ENCODE measurements at regions not wholly inside any gene's neighbourhood (a gene's known extent, or its start where the extent isn't known, plus 50 kb on each side); places are given as distances from the start of the nearest gene placed in this dataset.

DNA sequence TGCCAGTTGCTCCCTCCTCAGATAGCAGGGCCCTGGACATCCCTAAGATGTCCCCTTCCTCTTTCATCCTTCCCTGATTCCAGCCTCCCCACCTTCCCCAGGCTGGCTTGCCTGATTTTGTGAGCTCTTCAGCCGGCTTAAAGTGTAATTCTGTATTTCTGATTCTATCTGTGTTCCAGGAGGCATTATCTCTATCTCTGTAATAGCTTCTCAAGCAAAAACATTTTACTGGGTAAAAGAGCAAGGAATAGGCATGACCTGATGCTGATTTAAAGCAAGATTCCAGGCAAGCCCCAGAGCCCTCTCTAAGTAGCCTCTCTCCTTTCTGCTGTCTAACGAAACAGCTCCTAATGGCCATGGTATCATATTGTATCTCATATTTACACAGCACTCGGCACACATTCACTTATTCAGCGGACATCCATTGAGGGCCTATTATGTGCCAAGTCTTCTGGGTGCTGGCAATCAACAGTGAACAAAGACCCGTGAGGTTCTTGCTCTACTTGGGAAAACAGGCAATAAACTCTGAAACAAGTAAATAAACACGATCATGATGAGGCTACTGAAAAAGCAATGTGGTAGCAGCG is 100.9 kb upstream of the MSX2 start:
- ChIA-PET CTCF (interaction anchor here (0.7 kb wide), 1 partner anchor 9 kb away, joined by 3 read pairs; no protein-coding TSS in a partner anchor), POLR2A (no interaction called here)
- in situ Hi-C loops (cut with HindIII; ENCODE audit: low pct_unique_long_range_greater_than_20kb, low sequenced_read_pairs) = no loop called here

DNA sequence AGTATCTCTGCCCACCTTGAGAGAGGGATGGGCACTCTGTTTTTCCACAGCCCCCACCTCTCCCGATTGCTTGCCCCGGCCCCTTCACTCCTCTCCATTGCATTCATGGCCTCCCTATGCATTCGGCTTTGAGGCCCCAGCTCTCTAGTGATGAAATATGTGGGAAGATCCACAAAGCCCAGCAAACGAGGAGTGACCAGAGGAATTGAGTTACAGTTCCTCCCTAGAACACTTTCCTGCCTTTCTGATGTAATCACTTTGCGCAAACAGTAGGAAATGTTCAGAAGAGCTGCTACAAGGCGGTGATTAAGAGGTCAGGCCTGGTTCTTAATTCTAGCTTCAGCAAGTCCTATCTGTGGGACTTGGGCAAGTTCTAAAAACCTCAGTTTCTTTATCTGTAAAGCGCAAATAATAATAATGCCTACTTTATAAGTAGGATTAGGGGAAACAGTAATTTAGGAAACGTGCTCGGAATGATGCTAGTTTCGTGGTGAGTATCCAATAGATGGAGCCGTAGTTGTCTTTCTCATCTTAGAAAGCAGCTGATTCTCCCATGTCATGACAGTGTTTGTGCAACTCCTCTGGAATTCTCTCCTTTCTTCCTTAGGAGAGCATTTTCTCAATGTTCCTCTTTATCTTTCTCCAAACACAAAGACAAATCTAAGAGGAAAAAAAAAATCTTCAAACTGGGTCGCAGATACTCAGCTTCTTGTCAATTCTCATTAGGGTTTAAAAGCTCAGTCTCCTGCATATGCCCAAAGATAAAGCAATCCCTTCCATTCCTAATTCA is 99.5 kb upstream of the MSX2 start:
- Histone ChIP-seq H3K4me3 (ENCODE audit: low read depth in 2 of 2, low read length in 2 of 2) (no peak overlapping the region), H3K9me3 (ENCODE audit: control insufficient read depth, insufficient read depth, low read depth, low read length) (no peaks in the 10 kb centered on the region), H3K4me1 (ENCODE audit: control insufficient read depth, insufficient read depth, low read length) (no peaks in the 10 kb centered on the region), H3K27me3 (ENCODE audit: control insufficient read depth, insufficient read depth, low read length) (no peaks in the 10 kb centered on the region), H3K36me3 (ENCODE audit: control insufficient read depth, insufficient read depth, low read length) (no peaks in the 10 kb centered on the region), H3K27ac (ENCODE audit: low read length) (no peak overlapping the region)
- ChIA-PET POLR2A (interaction anchor here (0.7 kb wide), 1 partner anchor 515 kb away, joined by 3 read pairs; no protein-coding TSS in a partner anchor), CTCF (interaction anchor here (0.6 to 0.7 kb wide), 2 partner anchors 75 to 121 kb away, joined by 3 to 6 read pairs; no protein-coding TSS in a partner anchor)
- intact Hi-C loops (cut with micrococcal nuclease; ENCODE audit: unreplicated experiment) = no loop called here
- TF ChIP-seq, protein P1, sequence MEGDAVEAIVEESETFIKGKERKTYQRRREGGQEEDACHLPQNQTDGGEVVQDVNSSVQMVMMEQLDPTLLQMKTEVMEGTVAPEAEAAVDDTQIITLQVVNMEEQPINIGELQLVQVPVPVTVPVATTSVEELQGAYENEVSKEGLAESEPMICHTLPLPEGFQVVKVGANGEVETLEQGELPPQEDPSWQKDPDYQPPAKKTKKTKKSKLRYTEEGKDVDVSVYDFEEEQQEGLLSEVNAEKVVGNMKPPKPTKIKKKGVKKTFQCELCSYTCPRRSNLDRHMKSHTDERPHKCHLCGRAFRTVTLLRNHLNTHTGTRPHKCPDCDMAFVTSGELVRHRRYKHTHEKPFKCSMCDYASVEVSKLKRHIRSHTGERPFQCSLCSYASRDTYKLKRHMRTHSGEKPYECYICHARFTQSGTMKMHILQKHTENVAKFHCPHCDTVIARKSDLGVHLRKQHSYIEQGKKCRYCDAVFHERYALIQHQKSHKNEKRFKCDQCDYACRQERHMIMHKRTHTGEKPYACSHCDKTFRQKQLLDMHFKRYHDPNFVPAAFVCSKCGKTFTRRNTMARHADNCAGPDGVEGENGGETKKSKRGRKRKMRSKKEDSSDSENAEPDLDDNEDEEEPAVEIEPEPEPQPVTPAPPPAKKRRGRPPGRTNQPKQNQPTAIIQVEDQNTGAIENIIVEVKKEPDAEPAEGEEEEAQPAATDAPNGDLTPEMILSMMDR (IDR thresholded peaks at IDR 0.05) = no peak
- TF ChIP-seq, protein P2, sequence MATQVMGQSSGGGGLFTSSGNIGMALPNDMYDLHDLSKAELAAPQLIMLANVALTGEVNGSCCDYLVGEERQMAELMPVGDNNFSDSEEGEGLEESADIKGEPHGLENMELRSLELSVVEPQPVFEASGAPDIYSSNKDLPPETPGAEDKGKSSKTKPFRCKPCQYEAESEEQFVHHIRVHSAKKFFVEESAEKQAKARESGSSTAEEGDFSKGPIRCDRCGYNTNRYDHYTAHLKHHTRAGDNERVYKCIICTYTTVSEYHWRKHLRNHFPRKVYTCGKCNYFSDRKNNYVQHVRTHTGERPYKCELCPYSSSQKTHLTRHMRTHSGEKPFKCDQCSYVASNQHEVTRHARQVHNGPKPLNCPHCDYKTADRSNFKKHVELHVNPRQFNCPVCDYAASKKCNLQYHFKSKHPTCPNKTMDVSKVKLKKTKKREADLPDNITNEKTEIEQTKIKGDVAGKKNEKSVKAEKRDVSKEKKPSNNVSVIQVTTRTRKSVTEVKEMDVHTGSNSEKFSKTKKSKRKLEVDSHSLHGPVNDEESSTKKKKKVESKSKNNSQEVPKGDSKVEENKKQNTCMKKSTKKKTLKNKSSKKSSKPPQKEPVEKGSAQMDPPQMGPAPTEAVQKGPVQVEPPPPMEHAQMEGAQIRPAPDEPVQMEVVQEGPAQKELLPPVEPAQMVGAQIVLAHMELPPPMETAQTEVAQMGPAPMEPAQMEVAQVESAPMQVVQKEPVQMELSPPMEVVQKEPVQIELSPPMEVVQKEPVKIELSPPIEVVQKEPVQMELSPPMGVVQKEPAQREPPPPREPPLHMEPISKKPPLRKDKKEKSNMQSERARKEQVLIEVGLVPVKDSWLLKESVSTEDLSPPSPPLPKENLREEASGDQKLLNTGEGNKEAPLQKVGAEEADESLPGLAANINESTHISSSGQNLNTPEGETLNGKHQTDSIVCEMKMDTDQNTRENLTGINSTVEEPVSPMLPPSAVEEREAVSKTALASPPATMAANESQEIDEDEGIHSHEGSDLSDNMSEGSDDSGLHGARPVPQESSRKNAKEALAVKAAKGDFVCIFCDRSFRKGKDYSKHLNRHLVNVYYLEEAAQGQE (IDR thresholded peaks at IDR 0.05; ENCODE audit: insufficient read depth in 1 of 2, low read depth in 2 of 2, low read length in 1 of 2) = no peak
- TF ChIP-seq SIN3A (IDR thresholded peaks at IDR 0.05; ENCODE audit: borderline replicate concordance, insufficient read depth, low read depth, low read length) = no peak
- no peak for TF ChIP-seq POLR2AphosphoS5 (IDR thresholded peaks at IDR 0.05; ENCODE audit: low read depth, low read length)
- no peak for TF ChIP-seq TCF7L2 (IDR thresholded peaks at IDR 0.05; ENCODE audit: low read depth, low read length)
- no TSS peak for BruUV-seq (replicated peaks)
- DNase-seq (ENCODE audit: low read depth, low spot score) (no peak), ATAC-seq (no peak)
- in situ Hi-C loops (cut with HindIII; ENCODE audit: low pct_unique_long_range_greater_than_20kb, low sequenced_read_pairs) = no loop called here

More for the DNA sequence above, 100.9 kb upstream of the MSX2 start:
- no peaks in the 10 kb centered on the region for H3K27me3 ChIP-seq (ENCODE audit: control insufficient read depth, insufficient read depth, low read length)
- TF ChIP-seq POLR2AphosphoS5 (IDR thresholded peaks at IDR 0.05; ENCODE audit: low read depth, low read length) = no peak
- ATAC-seq = no peak
- H3K9me3 ChIP-seq (ENCODE audit: control insufficient read depth, insufficient read depth, low read depth, low read length) = no peaks in the 10 kb centered on the region
- no TSS peak for BruUV-seq (replicated peaks)
- no peak overlapping the region for H3K4me3 ChIP-seq (ENCODE audit: low read depth in 2 of 2, low read length in 2 of 2)
- no peak overlapping the region for H3K27ac ChIP-seq (ENCODE audit: low read length)
- intact Hi-C loops (cut with micrococcal nuclease; ENCODE audit: unreplicated experiment) = no loop called here
- no peaks in the 10 kb centered on the region for H3K4me1 ChIP-seq (ENCODE audit: control insufficient read depth, insufficient read depth, low read length)
- H3K36me3 ChIP-seq (ENCODE audit: control insufficient read depth, insufficient read depth, low read length) = no peaks in the 10 kb centered on the region
- DNase-seq (ENCODE audit: low read depth, low spot score) = no peak

Measured in Panc1 (cell line).